Neural cell (in vitro differentiated cells): ENCODE measurements at regions not wholly inside any gene's neighbourhood (a gene's known extent, or its start where the extent isn't known, plus 50 kb on each side); places are given as distances from the start of the nearest gene placed in this dataset.

Experiments used
- H2AFZ ChIP-seq: fragments of 200-600, 300-800 bp; sonication (generic), shearing (Covaris generic); 2 replicates; pipeline ENCODE4 v1.6.0; 2014; ENCODE audit warnings: low read depth, mild to moderate bottlenecking, antibody characterized with exemption, low read length, moderate library complexity
- H3F3A ChIP-seq: fragments of 200-600 bp; shearing (Covaris generic); 2 replicates; pipeline ENCODE4 v1.6.1; 2016; ENCODE audit warnings: mild to moderate bottlenecking, moderate library complexity, mixed read lengths, antibody characterized with exemption, low read length; ENCODE audit not compliant: insufficient read depth, poor library complexity, severe bottlenecking
- H3K27ac ChIP-seq: fragments of 200-600, 300-800 bp; sonication (generic), shearing (Covaris generic); 2 replicates; pipeline ENCODE4 v1.5.1; 2014; ENCODE audit warnings: mild to moderate bottlenecking, low read length, moderate library complexity
- H3K27me3 ChIP-seq: fragments of 300-800, 200-600 bp; sonication (generic), shearing (Covaris generic); 2 replicates; pipeline ENCODE4 v1.6.0; 2014; ENCODE audit warnings: mild to moderate bottlenecking, low read depth, low read length, moderate library complexity; ENCODE audit not compliant: insufficient read depth
- H3K36me3 ChIP-seq: fragments of 300-800, 200-600 bp; sonication (generic), shearing (Covaris generic); 2 replicates; pipeline ENCODE4 v1.5.1; 2014; ENCODE audit warnings: mild to moderate bottlenecking, antibody characterized with exemption, low read length, moderate library complexity; ENCODE audit not compliant: insufficient read depth
- H3K4me2 ChIP-seq: fragments of 300-800, 200-600 bp; sonication (generic), shearing (Covaris generic); 2 replicates; pipeline ENCODE4 v1.6.0; 2014; ENCODE audit warnings: mild to moderate bottlenecking, low read length
- H3K4me3 ChIP-seq: fragments of 300-800, 200-600 bp; sonication (generic), shearing (Covaris generic); 2 replicates; pipeline ENCODE4 v1.5.1; 2014; ENCODE audit warnings: mild to moderate bottlenecking, low read length, moderate library complexity
- H3K79me2 ChIP-seq: fragments of 200-600 bp; shearing (Covaris generic); replicated peaks from 2 replicates; pipeline ENCODE4 v1.6.0; 2014; ENCODE audit warnings: mild to moderate bottlenecking, low read length, moderate library complexity; ENCODE audit not compliant: insufficient read depth
- H3K9ac ChIP-seq: fragments of 300-800, 200-600 bp; sonication (generic), shearing (Covaris generic); 2 replicates; pipeline ENCODE4 v1.6.1; 2016; ENCODE audit warnings: mild to moderate bottlenecking, low read length, mixed read lengths
- H3K9me2 ChIP-seq: fragments of 200-600 bp; shearing (Covaris generic); 2 replicates; pipeline ENCODE4 v1.6.1; 2016; ENCODE audit warnings: mild to moderate bottlenecking, low read length, mixed read lengths; ENCODE audit not compliant: insufficient read depth
- H3K9me3 ChIP-seq: fragments of 200-600, 300-800 bp; sonication (generic), shearing (Covaris generic); 2 replicates; pipeline ENCODE4 v1.6.1; 2016; ENCODE audit warnings: mild to moderate bottlenecking, mixed run types, low read length, moderate library complexity, mixed read lengths
- H4K20me1 ChIP-seq: fragments of 200-600 bp; shearing (Covaris generic); 2 replicates; pipeline ENCODE4 v1.6.1; 2016; ENCODE audit warnings: mild to moderate bottlenecking, mixed run types; ENCODE audit not compliant: insufficient read depth
- EP300 ChIP-seq: fragments of 450-650 bp; conservative IDR thresholded peaks from 2 replicates; pipeline ENCODE4 v1.6.1; 2014; ENCODE audit warnings: antibody characterized with exemption, mild to moderate bottlenecking, moderate library complexity; ENCODE audit not compliant: poor library complexity, severe bottlenecking
- EZH2 ChIP-seq: fragments of 200-600, 300-800 bp; shearing (Covaris generic), sonication (generic); IDR thresholded peaks from 2 replicates; pipeline ENCODE4 v1.6.1; 2014; ENCODE audit warnings: antibody characterized with exemption, low read length, borderline replicate concordance, mild to moderate bottlenecking; ENCODE audit not compliant: insufficient read depth, poor library complexity, severe bottlenecking
- MXI1 ChIP-seq: fragments of 450-650 bp; conservative IDR thresholded peaks from 2 replicates; pipeline ENCODE4 v1.6.1; 2014; ENCODE audit warnings: antibody characterized with exemption, mild to moderate bottlenecking; ENCODE audit not compliant: poor library complexity, severe bottlenecking
- POLR2AphosphoS5 ChIP-seq: IDR thresholded peaks from 2 replicates; pipeline ENCODE4 v1.6.1; 2012
- RAD21 ChIP-seq: fragments of 450-650 bp; conservative IDR thresholded peaks from 2 replicates; pipeline ENCODE4 v1.6.1; 2014; ENCODE audit warnings: antibody characterized with exemption, mild to moderate bottlenecking, moderate library complexity
- SMC3 ChIP-seq: fragments of 450-650 bp; conservative IDR thresholded peaks from 2 replicates; pipeline ENCODE4 v1.6.1; 2014; ENCODE audit warnings: antibody characterized with exemption, mild to moderate bottlenecking, moderate library complexity; ENCODE audit not compliant: poor library complexity
- TAF1 ChIP-seq: IDR thresholded peaks from 2 replicates; pipeline ENCODE4 v1.6.1; 2012; ENCODE audit warnings: low read depth
- TF ChIP-seq, protein P1 (sequence below): IDR thresholded peaks from 2 replicates; pipeline ENCODE4 v1.6.1; 2012; ENCODE audit warnings: borderline replicate concordance
- TF ChIP-seq, protein P2 (sequence below): fragments of 450-650 bp; IDR thresholded peaks from 2 replicates; pipeline ENCODE4 v1.5.1; 2014; ENCODE audit warnings: antibody characterized with exemption, mild to moderate bottlenecking, moderate library complexity; ENCODE audit not compliant: poor library complexity, severe bottlenecking

DNA sequence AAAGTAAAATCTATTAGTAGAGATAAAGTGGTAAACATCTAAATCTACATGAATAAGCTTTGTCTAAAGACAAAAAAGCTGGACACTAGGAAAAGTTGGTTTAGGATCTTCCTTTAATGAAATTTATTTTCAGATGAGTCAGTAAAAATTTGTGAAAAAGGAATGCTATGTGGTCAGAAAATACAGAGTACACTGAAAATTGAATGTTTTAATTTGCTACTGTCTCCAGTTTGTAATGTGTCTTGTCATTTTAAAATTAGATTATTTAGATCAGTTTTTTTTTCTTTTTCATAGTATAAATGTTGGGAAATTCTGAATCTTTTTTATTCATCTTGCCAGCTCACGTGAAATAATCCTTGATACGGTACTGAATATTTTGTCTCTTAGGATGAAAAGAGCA lies 56.9 kb downstream of the SLITRK6 start:
- Histone ChIP-seq H3K4me2 (no peak overlapping the region), H3K9me2 (no peaks in the 10 kb centered on the region), H3K4me3 (no peak overlapping the region), H3K9me3 (no peaks in the 10 kb centered on the region), H3K27ac (no peak overlapping the region), H3K36me3 (no peaks in the 10 kb centered on the region), H3F3A (no peaks in the 10 kb centered on the region), H3K27me3 (no peaks in the 10 kb centered on the region), H3K9ac (no peak overlapping the region), H4K20me1 (no peaks in the 10 kb centered on the region), H3K79me2 (no peaks in the 10 kb centered on the region), H2AFZ (no peak overlapping the region)
- TF ChIP-seq EP300 (no peak), TAF1 (no peak), RAD21 (no peak), SMC3 (no peak), POLR2AphosphoS5 (no peak), EZH2 (no peak), MXI1 (no peak)
- TF ChIP-seq, protein P1, sequence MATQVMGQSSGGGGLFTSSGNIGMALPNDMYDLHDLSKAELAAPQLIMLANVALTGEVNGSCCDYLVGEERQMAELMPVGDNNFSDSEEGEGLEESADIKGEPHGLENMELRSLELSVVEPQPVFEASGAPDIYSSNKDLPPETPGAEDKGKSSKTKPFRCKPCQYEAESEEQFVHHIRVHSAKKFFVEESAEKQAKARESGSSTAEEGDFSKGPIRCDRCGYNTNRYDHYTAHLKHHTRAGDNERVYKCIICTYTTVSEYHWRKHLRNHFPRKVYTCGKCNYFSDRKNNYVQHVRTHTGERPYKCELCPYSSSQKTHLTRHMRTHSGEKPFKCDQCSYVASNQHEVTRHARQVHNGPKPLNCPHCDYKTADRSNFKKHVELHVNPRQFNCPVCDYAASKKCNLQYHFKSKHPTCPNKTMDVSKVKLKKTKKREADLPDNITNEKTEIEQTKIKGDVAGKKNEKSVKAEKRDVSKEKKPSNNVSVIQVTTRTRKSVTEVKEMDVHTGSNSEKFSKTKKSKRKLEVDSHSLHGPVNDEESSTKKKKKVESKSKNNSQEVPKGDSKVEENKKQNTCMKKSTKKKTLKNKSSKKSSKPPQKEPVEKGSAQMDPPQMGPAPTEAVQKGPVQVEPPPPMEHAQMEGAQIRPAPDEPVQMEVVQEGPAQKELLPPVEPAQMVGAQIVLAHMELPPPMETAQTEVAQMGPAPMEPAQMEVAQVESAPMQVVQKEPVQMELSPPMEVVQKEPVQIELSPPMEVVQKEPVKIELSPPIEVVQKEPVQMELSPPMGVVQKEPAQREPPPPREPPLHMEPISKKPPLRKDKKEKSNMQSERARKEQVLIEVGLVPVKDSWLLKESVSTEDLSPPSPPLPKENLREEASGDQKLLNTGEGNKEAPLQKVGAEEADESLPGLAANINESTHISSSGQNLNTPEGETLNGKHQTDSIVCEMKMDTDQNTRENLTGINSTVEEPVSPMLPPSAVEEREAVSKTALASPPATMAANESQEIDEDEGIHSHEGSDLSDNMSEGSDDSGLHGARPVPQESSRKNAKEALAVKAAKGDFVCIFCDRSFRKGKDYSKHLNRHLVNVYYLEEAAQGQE, result no peak
- TF ChIP-seq, protein P2, sequence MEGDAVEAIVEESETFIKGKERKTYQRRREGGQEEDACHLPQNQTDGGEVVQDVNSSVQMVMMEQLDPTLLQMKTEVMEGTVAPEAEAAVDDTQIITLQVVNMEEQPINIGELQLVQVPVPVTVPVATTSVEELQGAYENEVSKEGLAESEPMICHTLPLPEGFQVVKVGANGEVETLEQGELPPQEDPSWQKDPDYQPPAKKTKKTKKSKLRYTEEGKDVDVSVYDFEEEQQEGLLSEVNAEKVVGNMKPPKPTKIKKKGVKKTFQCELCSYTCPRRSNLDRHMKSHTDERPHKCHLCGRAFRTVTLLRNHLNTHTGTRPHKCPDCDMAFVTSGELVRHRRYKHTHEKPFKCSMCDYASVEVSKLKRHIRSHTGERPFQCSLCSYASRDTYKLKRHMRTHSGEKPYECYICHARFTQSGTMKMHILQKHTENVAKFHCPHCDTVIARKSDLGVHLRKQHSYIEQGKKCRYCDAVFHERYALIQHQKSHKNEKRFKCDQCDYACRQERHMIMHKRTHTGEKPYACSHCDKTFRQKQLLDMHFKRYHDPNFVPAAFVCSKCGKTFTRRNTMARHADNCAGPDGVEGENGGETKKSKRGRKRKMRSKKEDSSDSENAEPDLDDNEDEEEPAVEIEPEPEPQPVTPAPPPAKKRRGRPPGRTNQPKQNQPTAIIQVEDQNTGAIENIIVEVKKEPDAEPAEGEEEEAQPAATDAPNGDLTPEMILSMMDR, result no peak

DNA sequence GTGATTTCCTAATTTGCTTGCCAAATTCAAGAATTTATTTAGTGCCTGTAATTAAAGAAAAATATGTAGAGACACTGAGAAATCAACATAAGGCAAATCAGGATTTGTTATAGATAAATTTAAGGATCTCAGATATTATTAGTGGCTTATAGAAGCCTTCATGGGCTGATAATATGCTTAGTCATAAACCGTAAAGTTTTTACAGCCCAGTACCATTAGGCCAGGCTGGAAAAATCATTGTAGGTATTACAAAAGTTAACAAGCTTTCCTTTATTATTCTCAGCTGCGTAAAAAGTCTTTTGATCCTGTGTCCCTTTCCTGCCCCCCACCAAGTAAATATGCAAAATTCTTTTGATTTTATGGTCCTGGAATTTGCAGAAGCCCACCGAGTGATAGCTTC lies 58.2 kb downstream of the SLITRK6 start:
- Histone ChIP-seq H3K36me3 (no peaks in the 10 kb centered on the region), H3K4me2 (no peak overlapping the region), H3K9me3 (no peaks in the 10 kb centered on the region), H3F3A (no peaks in the 10 kb centered on the region), H3K4me3 (no peak overlapping the region), H3K27ac (no peak overlapping the region), H4K20me1 (no peaks in the 10 kb centered on the region), H3K27me3 (no peaks in the 10 kb centered on the region), H3K79me2 (no peaks in the 10 kb centered on the region), H2AFZ (no peak overlapping the region), H3K9me2 (no peaks in the 10 kb centered on the region), H3K9ac (no peak overlapping the region)
- TF ChIP-seq POLR2AphosphoS5 (no peak), MXI1 (no peak), RAD21 (no peak), TAF1 (no peak), EP300 (no peak)
- TF ChIP-seq, protein P1, result no peak
